Ovary (tissue), 3 donors: ENCODE measurements at regions not wholly inside any gene's neighbourhood (a gene's known extent, or its start where the extent isn't known, plus 50 kb on each side); places are given as distances from the start of the nearest gene placed in this dataset.

ENCODE experiments used
- POLR2A ChIP-seq: fragments of 450-650 bp; IDR thresholded peaks from one replicate; pipeline ENCODE4 v1.6.1; 2017; ENCODE audit warnings: antibody characterized with exemption, mild to moderate bottlenecking, moderate library complexity
- TF ChIP-seq, protein P1 (sequence below), 3 donors: fragments of 450-650 bp in 2 of 3; fragments of 200-600 bp in 1 of 3; IDR thresholded peaks; one replicate each; pipeline versions ENCODE4 v1.5.1 to v1.8.0; 2016 to 2022; ENCODE audit warnings: antibody characterized with exemption in 3 of 3, mild to moderate bottlenecking in 1 of 3
- donor health status: DM: no; HTN: no; CAD: no.

DNA sequence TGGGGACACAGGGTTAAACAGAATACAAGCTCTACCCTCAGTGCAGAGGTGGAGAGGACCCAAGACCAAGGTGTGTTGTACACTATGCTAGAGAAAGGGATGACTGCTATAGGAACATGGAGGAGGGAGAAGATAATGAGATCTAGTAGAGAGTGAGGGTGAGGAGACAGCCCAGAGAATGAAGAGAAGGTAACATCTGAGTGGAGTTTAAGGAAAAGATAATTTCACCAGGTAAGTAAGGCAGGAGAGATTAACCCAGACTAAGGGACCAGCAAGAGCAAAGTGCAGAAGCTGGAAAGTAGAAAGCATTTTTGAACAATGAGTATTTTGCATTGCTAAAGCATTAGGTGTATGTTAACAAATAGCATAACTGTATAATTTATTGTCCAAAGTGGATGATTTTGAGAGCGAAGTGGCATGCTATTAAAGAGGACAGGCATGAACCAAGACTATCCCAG, 128.8 kb downstream of the RASSF10 start:
- TF ChIP-seq, protein P1, sequence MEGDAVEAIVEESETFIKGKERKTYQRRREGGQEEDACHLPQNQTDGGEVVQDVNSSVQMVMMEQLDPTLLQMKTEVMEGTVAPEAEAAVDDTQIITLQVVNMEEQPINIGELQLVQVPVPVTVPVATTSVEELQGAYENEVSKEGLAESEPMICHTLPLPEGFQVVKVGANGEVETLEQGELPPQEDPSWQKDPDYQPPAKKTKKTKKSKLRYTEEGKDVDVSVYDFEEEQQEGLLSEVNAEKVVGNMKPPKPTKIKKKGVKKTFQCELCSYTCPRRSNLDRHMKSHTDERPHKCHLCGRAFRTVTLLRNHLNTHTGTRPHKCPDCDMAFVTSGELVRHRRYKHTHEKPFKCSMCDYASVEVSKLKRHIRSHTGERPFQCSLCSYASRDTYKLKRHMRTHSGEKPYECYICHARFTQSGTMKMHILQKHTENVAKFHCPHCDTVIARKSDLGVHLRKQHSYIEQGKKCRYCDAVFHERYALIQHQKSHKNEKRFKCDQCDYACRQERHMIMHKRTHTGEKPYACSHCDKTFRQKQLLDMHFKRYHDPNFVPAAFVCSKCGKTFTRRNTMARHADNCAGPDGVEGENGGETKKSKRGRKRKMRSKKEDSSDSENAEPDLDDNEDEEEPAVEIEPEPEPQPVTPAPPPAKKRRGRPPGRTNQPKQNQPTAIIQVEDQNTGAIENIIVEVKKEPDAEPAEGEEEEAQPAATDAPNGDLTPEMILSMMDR (IDR thresholded peaks at IDR 0.05): no peak
- TF ChIP-seq POLR2A: no peak
